ENCODE measurements at regions not wholly inside any gene's neighbourhood (a gene's known extent, or its start where the extent isn't known, plus 50 kb on each side); places are given as distances from the start of the nearest gene placed in this dataset.
"Not testable (repeated sequence)": the region's sequence is repeated elsewhere in the genome, so short reads cannot be mapped to it uniquely, and the experiment has no call there.

DNA sequence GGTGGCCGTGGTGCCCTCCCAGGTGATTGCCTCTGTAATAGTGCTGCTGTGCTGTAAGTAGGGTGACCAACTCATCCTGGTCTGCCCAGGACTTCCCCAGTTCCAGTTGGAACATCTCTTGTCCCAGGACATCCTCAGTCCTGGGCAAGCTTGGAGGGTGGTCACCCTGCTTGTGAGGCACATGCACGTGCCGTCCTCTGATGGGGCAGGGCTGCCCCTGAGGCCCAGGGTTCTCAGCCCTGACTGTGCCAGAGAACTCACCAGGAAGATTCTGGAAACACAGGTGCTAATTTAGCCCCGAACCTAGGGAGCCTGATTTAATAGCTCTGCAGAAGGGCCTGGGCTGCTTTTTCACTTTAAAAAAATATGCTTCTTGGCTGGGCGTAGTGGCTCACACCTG is 120.9 kb upstream of the PHACTR3 start:
- in situ Hi-C loops (cut with MboI; ENCODE audit: low pct_ligation_motif_present in 1 of 4, low pct_unique_long_range_greater_than_20kb in 1 of 4, low sequenced_read_pairs in 3 of 4) (no loop called here), intact Hi-C loops (cut with DNase I; ENCODE audit: low total_unique reads) (no loop called here)
- Histone ChIP-seq H3K9me3 (no peaks in the 10 kb centered on the region), H3K36me3 (no peaks in the 10 kb centered on the region), H3K27ac (no peak overlapping the region), H3K27me3 (peaks cover 17% of the 10 kb centered on the region), H3K4me1 (no peaks in the 10 kb centered on the region), H3K4me3 (no peak overlapping the region)
- TF ChIP-seq, protein P1, sequence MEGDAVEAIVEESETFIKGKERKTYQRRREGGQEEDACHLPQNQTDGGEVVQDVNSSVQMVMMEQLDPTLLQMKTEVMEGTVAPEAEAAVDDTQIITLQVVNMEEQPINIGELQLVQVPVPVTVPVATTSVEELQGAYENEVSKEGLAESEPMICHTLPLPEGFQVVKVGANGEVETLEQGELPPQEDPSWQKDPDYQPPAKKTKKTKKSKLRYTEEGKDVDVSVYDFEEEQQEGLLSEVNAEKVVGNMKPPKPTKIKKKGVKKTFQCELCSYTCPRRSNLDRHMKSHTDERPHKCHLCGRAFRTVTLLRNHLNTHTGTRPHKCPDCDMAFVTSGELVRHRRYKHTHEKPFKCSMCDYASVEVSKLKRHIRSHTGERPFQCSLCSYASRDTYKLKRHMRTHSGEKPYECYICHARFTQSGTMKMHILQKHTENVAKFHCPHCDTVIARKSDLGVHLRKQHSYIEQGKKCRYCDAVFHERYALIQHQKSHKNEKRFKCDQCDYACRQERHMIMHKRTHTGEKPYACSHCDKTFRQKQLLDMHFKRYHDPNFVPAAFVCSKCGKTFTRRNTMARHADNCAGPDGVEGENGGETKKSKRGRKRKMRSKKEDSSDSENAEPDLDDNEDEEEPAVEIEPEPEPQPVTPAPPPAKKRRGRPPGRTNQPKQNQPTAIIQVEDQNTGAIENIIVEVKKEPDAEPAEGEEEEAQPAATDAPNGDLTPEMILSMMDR (IDR thresholded peaks at IDR 0.05): no peak
- TF ChIP-seq POLR2A (IDR thresholded peaks at IDR 0.05) (no peak), POLR2AphosphoS5 (IDR thresholded peaks at IDR 0.05) (no peak), EP300 (IDR thresholded peaks at IDR 0.05; ENCODE audit: low read depth) (no peak)
- DNase-seq: no peak
- WGBS, 2 donors (ENCODE audit: low coverage in 1 of 2): 93% methylated on average over 5 of the region's 5 CpGs; no CpG with 5 or more reads in 1 of the 2 donors

DNA sequence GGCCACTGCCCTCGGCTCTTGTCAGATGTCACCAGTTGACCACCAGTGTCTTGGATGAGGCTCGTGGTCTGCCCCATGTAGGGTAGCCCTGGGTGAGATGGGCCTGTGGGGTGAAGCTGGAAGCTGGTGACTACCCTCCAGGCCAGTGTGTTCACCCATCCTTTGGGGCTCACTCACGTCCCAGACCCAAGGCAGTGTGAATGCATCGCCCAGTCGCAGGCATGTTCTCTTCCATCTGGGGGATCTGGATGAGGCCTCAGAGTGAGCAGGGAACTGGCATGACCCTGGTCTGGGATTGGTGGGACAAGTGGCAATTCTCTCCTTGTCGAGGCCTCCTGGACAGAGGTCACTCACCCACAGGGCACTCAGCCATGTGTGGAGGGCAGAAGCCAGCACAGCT is 120.1 kb upstream of the PHACTR3 start:
- in situ Hi-C loops (cut with MboI; ENCODE audit: low pct_ligation_motif_present in 1 of 4, low pct_unique_long_range_greater_than_20kb in 1 of 4, low sequenced_read_pairs in 3 of 4) (no loop called here), intact Hi-C loops (cut with DNase I; ENCODE audit: low total_unique reads) (no loop called here)
- Histone ChIP-seq H3K27ac (no peak overlapping the region), H3K4me3 (no peak overlapping the region), H3K27me3 (peaks cover 17% of the 10 kb centered on the region), H3K9me3 (no peaks in the 10 kb centered on the region), H3K36me3 (no peaks in the 10 kb centered on the region), H3K4me1 (no peaks in the 10 kb centered on the region)
- WGBS, 2 donors (ENCODE audit: low coverage in 1 of 2): 74% methylated on average over 6 of the region's 6 CpGs; no CpG with 5 or more reads in 1 of the 2 donors
- no peak for DNase-seq
- TF ChIP-seq POLR2AphosphoS5 (IDR thresholded peaks at IDR 0.05) (no peak), EP300 (IDR thresholded peaks at IDR 0.05; ENCODE audit: low read depth) (no peak), POLR2A (IDR thresholded peaks at IDR 0.05) (no peak)
- TF ChIP-seq, protein P1 (IDR thresholded peaks at IDR 0.05): no peak

DNA sequence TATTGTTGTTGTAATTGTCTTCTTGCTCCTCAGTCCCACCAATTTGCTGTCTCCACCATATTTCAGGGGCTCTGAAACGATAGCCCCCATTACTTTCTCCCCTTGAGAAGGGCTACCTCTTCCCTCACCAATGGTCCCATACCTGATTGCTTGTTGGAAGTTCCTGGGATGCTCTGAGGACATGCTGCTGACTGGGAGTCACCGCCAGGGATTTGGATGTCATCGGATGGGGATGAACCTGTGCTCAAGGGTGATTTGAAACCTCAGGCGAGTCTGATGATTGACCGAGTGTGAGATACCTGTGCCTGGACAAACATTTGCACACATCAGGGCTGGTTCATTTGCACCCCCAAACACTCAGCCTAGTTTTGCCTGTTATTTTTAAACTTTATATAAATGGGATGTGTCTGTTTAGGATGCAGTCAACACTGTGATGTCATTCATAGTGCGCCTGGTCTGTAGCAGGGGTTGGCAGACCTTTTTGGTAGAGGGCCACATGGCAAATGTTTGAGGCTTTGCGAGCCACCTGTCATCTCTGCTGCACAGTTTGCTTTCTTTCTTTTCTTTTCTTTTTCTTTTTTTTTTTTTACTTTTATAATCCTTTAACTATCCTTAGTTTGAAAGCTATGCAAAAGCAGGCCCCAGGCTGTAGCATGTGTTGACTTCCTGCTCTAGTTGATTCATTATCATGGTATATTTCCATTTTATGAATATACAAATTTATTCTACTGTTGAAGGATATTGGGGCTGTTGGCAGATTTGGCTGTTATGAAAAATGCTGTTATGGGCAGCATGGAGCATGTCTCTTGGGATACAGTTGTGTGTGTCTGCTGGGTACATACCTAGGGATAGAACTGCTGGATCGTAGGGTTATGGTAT is 118.5 kb upstream of the PHACTR3 start:
- DNase-seq: no peak
- no peaks in the 10 kb centered on the region for H3K4me1 ChIP-seq
- TF ChIP-seq POLR2AphosphoS5 (IDR thresholded peaks at IDR 0.05): no peak
- TF ChIP-seq EP300 (IDR thresholded peaks at IDR 0.05; ENCODE audit: low read depth): no peak
- TF ChIP-seq, protein P1 (IDR thresholded peaks at IDR 0.05): no peak
- no peak for TF ChIP-seq POLR2A (IDR thresholded peaks at IDR 0.05)
- in situ Hi-C loops (cut with MboI; ENCODE audit: low pct_ligation_motif_present in 1 of 4, low pct_unique_long_range_greater_than_20kb in 1 of 4, low sequenced_read_pairs in 3 of 4): no loop called here
- 60 to 94% methylated on average over 2 to 8 of the region's 8 CpGs for WGBS, 2 donors (ENCODE audit: low coverage in 1 of 2)
- H3K9me3 ChIP-seq: no peaks in the 10 kb centered on the region
- no peak overlapping the region for H3K4me3 ChIP-seq
- H3K27ac ChIP-seq: no peak overlapping the region
- intact Hi-C loops (cut with DNase I; ENCODE audit: low total_unique reads): no loop called here
- peaks cover 17% of the 10 kb centered on the region for H3K27me3 ChIP-seq
- no peaks in the 10 kb centered on the region for H3K36me3 ChIP-seq

DNA sequence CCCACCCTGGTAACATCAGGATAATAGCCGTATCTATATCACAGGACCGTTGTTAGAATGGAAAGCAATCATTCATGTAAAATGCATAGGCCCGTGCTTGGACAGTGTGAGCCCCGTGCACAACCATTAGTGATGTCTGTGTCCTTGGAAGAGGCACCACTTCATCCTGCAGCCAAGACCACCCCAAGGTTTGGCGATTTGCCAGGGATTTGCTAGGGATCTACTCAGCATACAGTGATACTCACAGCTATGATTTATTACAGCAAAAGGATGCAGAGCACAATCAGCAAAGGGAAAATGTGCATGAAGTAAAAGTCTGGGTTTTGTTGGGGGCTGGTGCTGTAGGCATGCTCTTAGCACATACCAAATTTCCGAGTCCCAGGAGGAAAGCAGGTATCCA is 115.9 kb upstream of the PHACTR3 start:
- in situ Hi-C loops (cut with MboI; ENCODE audit: low pct_ligation_motif_present in 1 of 4, low pct_unique_long_range_greater_than_20kb in 1 of 4, low sequenced_read_pairs in 3 of 4); DNase-seq; intact Hi-C loops (cut with DNase I; ENCODE audit: low total_unique reads); H3K36me3 ChIP-seq; H3K9me3 ChIP-seq; H3K4me1 ChIP-seq; H3K4me3 ChIP-seq; H3K27ac ChIP-seq: not testable (repeated sequence)
- 72 to 80% methylated on average over 1 to 5 of the region's 6 CpGs for WGBS, 2 donors (ENCODE audit: low coverage in 1 of 2)
- peaks cover 11% of the 10 kb centered on the region for H3K27me3 ChIP-seq

DNA sequence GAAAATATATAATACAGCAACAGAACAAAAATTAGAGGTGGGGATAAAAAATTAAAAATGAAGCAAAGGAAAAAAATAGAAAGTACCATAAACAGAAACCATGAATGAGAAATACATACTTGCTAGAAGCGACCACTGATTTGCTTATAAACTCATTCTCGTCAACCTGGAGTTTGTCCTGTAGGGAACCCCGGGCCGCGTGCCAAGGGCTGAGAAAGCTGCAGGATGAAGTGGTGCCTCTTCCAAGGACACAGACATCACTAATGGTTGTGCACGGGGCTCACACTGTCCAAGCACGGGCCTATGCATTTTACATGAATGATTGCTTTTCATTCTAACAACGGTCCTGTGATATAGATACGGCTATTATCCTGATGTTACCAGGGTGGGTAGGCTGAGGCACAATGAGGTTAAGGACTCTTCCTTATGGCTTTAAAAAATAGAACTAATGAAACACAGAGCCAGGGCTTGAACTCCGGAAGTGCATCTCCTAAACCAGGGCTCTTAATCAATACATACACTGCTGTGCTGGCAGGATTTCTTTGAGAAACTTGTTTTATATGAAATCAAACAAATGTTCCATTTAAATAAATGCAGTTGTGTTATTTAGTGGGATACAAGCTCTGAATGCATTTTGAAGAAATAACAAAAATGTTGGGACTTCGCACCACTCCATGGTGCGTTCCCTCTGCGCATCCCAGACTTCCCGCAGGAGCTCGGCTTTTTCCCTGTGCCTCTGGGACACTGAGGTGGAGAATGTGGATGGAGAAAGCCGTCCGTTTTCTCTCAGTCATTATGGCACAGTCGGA is 113.9 kb upstream of the PHACTR3 start:
- H3K4me1 ChIP-seq; intact Hi-C loops (cut with DNase I; ENCODE audit: low total_unique reads); H3K9me3 ChIP-seq; in situ Hi-C loops (cut with MboI; ENCODE audit: low pct_ligation_motif_present in 1 of 4, low pct_unique_long_range_greater_than_20kb in 1 of 4, low sequenced_read_pairs in 3 of 4); H3K36me3 ChIP-seq; DNase-seq; H3K4me3 ChIP-seq; H3K27ac ChIP-seq: not testable (repeated sequence)
- 70 to 71% methylated on average over 14 to 18 of the region's 18 CpGs for WGBS, 2 donors (ENCODE audit: low coverage in 1 of 2)
- H3K27me3 ChIP-seq: peaks cover 18% of the 10 kb centered on the region

Data from transverse colon (tissue), 4 donors.